Heart left ventricle (tissue), 16 donors: ENCODE measurements at regions not wholly inside any gene's neighbourhood (a gene's known extent, or its start where the extent isn't known, plus 50 kb on each side); places are given as distances from the start of the nearest gene placed in this dataset.

Experiments used
- ATAC-seq, 4 donors: fragments of 200-7000 bp; cut with Tn5 transposase; one replicate each; pipeline ENCODE4 v1.9.1; 2020 to 2022; ENCODE audit warnings: moderate library complexity in 4 of 4, mild to moderate bottlenecking in 3 of 4, moderate number of reproducible peaks in 1 of 4
- DNase-seq, 5 donors: peaks; one replicate each; pipeline ENCODE4 v3.0.0-alpha.2; 2020
- H3K27ac ChIP-seq, 12 donors: fragments of 200-600 bp; sonication (generic) in 4 of 12; one replicate each; pipeline versions ENCODE4 v1.5.0 to v1.8.0; 2016 to 2022; ENCODE audit warnings: mild to moderate bottlenecking in 2 of 12
- H3K27me3 ChIP-seq, 9 donors: fragments of 200-600 bp; sonication (generic) in 2 of 9; one replicate each; pipeline versions ENCODE4 v1.5.1 to v1.8.0; 2016 to 2022; ENCODE audit warnings: mild to moderate bottlenecking in 3 of 9
- H3K36me3 ChIP-seq, 9 donors: fragments of 200-600 bp; sonication (generic) in 2 of 9; one replicate each; pipeline versions ENCODE4 v1.5.0 to v1.8.0; 2018 to 2022; ENCODE audit warnings: mild to moderate bottlenecking in 2 of 9
- H3K4me1 ChIP-seq, 12 donors: fragments of 200-600 bp; sonication (generic) in 4 of 12; one replicate each; pipeline versions ENCODE4 v1.5.0 to v1.8.0; 2016 to 2022; ENCODE audit warnings: mild to moderate bottlenecking in 3 of 12
- H3K4me3 ChIP-seq, 12 donors: fragments of 200-600 bp; sonication (generic) in 4 of 12; one replicate each; pipeline versions ENCODE4 v1.5.0 to v1.8.0; 2017 to 2022; ENCODE audit warnings: mild to moderate bottlenecking in 9 of 12, moderate library complexity in 4 of 12
- H3K9me3 ChIP-seq, 12 donors: fragments of 200-600 bp; sonication (generic) in 4 of 12; one replicate each; pipeline versions ENCODE4 v1.5.0 to v1.8.0; 2016 to 2022; ENCODE audit warnings: mild to moderate bottlenecking in 1 of 12
- CTCF ChIP-seq, 12 donors: fragments of 200-600 bp; sonication (generic) in 4 of 12; IDR thresholded peaks; one replicate each; pipeline versions ENCODE4 v1.5.0 to v1.8.0; 2018 to 2022; ENCODE audit warnings: antibody characterized with exemption in 12 of 12, mild to moderate bottlenecking in 5 of 12
- POLR2A ChIP-seq, 2 donors: fragments of 450-650 bp; IDR thresholded peaks; one replicate each; pipeline ENCODE4 v1.6.1; 2017; ENCODE audit warnings: antibody characterized with exemption in 2 of 2, mild to moderate bottlenecking in 2 of 2, moderate library complexity in 2 of 2
- WGBS, 4 donors: extraction: QIAGEN DNeasy Blood & Tissue Kit in 2 of 4; methylation state at CpG; one replicate each; pipeline versions ENCODE4 v1.1.5 to v1.1.7; 2013 to 2018; 5-methylcytosine and 5-hydroxymethylcytosine counted together
- intact Hi-C, 10 donors: fragments of 100-400 bp; cut with DNase I; formaldehyde crosslinking; loops; one replicate each; pipeline versions ENCODE4 v1.11.1 to v1.14.2; 2022
- donor health status: ischemic (EF 13 %, LVEDD 7.1; RV severe dilation, severe dysfunction).
- donor health status: healthy with polysubstance abuse.
- donor health status: DM: no; HTN: yes; CAD: no.
- donor health status: DM: no; HTN: no; CAD: no.
- donor health status: ischemic (EF 25% LVEDD 6.9; RV normal size, moderate dysfunction).
- donor health status: ischemic (EF 25% LVEDD 5.7; RV mildly dilated, moderate dysfunction).
- donor health status: healthy.
- donor health status: DM: yes; HTN: yes; CAD: no.
- donor health status: ischemic (EF 35%, LVEDD 5.7; RV mildly dilated, moderate dysfunction).
- donor health status: nonischemic (EF 11% LVEDD 7.7; RV severe dilation, severe dysfunction).
- donor health status: DM: yes; HTN: yes; CAD: no.
- donor health status: PGD.
- donor health status: ischemic (EF 29% LVEDD 5.4; RV normal size, mild dysfunction).
- donor health status: nonischemic (EF 23%, LVEDD 6.1; RV moderate dilation, normal function).

- peaks cover 0 to 5% (median 0%) of the 10 kb centered on the region in 12 donors for H3K9me3 ChIP-seq
- H3K4me1 ChIP-seq, result no peaks in the 10 kb centered on the region
- H3K36me3 ChIP-seq, result no peaks in the 10 kb centered on the region
- no peaks in the 10 kb centered on the region for H3K27me3 ChIP-seq
- WGBS, 4 donors, result 56 to 61% (median 57%) methylated on average over 4 of the region's 4 CpGs
- no peak for ATAC-seq
- no peak overlapping the region for H3K4me3 ChIP-seq
- DNase-seq, result no peak
- TF ChIP-seq CTCF (IDR thresholded peaks at IDR 0.05), result no peak
- TF ChIP-seq POLR2A (IDR thresholded peaks at IDR 0.05), result no peak
- no peak overlapping the region for H3K27ac ChIP-seq
- intact Hi-C loops, result no loop called here
These were observed 1471.8 kb downstream of the PCDH7 start for GRCh38 chr4:32191961-32192360.

DNA sequence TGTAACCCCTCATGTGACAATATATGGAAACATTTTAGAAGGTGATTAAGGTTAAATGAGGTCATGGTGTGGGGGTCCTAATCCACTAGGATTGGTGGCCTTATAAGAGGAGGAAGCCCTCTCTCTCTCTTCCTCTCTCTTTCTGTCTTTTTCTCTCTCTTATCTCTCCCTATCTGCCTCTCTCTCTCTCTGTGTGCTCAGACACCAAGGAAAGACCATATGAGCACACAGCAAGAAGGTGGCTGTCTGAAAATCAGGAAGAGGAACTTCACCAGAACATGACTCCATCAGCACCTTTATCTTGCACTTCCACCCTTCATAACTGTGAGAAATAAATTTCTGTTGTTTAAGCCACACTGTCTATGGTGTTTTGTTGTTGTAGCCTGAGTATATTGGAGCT, 1472.2 kb downstream of the PCDH7 start:
- H3K4me3 ChIP-seq, result no peak overlapping the region

GRCh38 chr4:32192991-32193390, 1472.8 kb downstream of the PCDH7 start:
- 59 to 81% (median 79%) methylated on average over 4 of the region's 4 CpGs for WGBS, 4 donors

More for the DNA sequence above, 1472.2 kb downstream of the PCDH7 start:
- intact Hi-C loops, result no loop called here
- Histone ChIP-seq H3K27ac (no peak overlapping the region), H3K36me3 (no peaks in the 10 kb centered on the region), H3K9me3 (peaks cover 0 to 5% (median 0%) of the 10 kb centered on the region in 12 donors), H3K4me1 (no peaks in the 10 kb centered on the region), H3K27me3 (no peaks in the 10 kb centered on the region)
- DNase-seq (no peak), ATAC-seq (no peak)
- TF ChIP-seq CTCF (IDR thresholded peaks at IDR 0.05), result no peak
- TF ChIP-seq POLR2A (IDR thresholded peaks at IDR 0.05), result no peak

GRCh38 chr4:32196950-32197688, 1477.0 kb downstream of the PCDH7 start:
- 63 to 71% (median 65%) methylated on average over 10 of the region's 10 CpGs for WGBS, 4 donors

More at GRCh38 chr4:32192991-32193390, 1472.8 kb downstream of the PCDH7 start:
- Histone ChIP-seq H3K9me3 (peaks cover 0 to 5% (median 0%) of the 10 kb centered on the region in 12 donors), H3K4me3 (no peak overlapping the region), H3K36me3 (no peaks in the 10 kb centered on the region), H3K4me1 (no peaks in the 10 kb centered on the region), H3K27me3 (no peaks in the 10 kb centered on the region), H3K27ac (no peak overlapping the region)
- intact Hi-C loops, result no loop called here
- ATAC-seq (no peak), DNase-seq (no peak)
- TF ChIP-seq POLR2A (IDR thresholded peaks at IDR 0.05) (no peak), CTCF (IDR thresholded peaks at IDR 0.05) (no peak)

More at GRCh38 chr4:32196950-32197688, 1477.0 kb downstream of the PCDH7 start:
- TF ChIP-seq POLR2A (IDR thresholded peaks at IDR 0.05) (no peak), CTCF (IDR thresholded peaks at IDR 0.05) (no peak)
- Histone ChIP-seq H3K4me1 (no peaks in the 10 kb centered on the region), H3K36me3 (no peaks in the 10 kb centered on the region), H3K4me3 (no peak overlapping the region), H3K27ac (no peak overlapping the region), H3K9me3 (no peaks in the 10 kb centered on the region), H3K27me3 (no peaks in the 10 kb centered on the region)
- intact Hi-C loops, result no loop called here
- no peak for DNase-seq
- no peak for ATAC-seq
